A673 (cell line): ENCODE measurements at regions not wholly inside any gene's neighbourhood (a gene's known extent, or its start where the extent isn't known, plus 50 kb on each side); places are given as distances from the start of the nearest gene placed in this dataset.

Experiments
- EZH2 ChIP-seq: fragments of 200-600 bp; sonication (generic); IDR thresholded peaks from 2 replicates; pipeline ENCODE4 v1.6.1; 2017; ENCODE audit warnings: borderline replicate concordance, low read depth, mild to moderate bottlenecking, mixed read lengths, antibody characterized with exemption, low read length; ENCODE audit not compliant: poor library complexity, severe bottlenecking
- TF ChIP-seq, protein P1 (sequence below): fragments of 300-800, 200-600 bp; sonication (generic); conservative IDR thresholded peaks from 2 replicates; pipeline ENCODE4 v1.5.1; 2017; ENCODE audit warnings: low read depth, mild to moderate bottlenecking, antibody characterized with exemption, low read length, moderate library complexity, mixed read lengths

- TF ChIP-seq, protein P1, sequence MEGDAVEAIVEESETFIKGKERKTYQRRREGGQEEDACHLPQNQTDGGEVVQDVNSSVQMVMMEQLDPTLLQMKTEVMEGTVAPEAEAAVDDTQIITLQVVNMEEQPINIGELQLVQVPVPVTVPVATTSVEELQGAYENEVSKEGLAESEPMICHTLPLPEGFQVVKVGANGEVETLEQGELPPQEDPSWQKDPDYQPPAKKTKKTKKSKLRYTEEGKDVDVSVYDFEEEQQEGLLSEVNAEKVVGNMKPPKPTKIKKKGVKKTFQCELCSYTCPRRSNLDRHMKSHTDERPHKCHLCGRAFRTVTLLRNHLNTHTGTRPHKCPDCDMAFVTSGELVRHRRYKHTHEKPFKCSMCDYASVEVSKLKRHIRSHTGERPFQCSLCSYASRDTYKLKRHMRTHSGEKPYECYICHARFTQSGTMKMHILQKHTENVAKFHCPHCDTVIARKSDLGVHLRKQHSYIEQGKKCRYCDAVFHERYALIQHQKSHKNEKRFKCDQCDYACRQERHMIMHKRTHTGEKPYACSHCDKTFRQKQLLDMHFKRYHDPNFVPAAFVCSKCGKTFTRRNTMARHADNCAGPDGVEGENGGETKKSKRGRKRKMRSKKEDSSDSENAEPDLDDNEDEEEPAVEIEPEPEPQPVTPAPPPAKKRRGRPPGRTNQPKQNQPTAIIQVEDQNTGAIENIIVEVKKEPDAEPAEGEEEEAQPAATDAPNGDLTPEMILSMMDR, result no peak
- TF ChIP-seq EZH2, result no peak
Measured at GRCh38 chr14:22213120-22213519, 375.9 kb downstream of the DAD1 start.
